ENCODE measurements at regions not wholly inside any gene's neighbourhood (a gene's known extent, or its start where the extent isn't known, plus 50 kb on each side); places are given as distances from the start of the nearest gene placed in this dataset.

DNA sequence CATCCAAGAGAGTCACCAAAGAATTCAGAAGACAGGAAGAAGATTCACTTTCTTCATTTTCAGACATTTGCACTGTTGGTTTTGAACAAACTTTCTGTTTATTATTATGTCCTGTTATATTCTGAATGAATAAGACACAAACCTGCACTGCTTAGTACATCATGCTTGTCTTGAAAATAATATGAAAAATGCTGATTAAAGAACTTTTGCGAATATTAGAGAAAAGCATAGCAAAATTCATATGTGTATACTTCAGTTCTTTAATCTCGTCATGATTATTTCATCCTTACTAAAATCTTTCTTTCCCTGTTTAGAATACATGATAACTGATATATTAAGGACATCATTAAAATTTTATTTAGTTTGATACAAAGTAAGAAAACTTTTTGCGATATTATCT lies 504.1 kb downstream of the POM121L12 start:
- TF ChIP-seq, protein P1, sequence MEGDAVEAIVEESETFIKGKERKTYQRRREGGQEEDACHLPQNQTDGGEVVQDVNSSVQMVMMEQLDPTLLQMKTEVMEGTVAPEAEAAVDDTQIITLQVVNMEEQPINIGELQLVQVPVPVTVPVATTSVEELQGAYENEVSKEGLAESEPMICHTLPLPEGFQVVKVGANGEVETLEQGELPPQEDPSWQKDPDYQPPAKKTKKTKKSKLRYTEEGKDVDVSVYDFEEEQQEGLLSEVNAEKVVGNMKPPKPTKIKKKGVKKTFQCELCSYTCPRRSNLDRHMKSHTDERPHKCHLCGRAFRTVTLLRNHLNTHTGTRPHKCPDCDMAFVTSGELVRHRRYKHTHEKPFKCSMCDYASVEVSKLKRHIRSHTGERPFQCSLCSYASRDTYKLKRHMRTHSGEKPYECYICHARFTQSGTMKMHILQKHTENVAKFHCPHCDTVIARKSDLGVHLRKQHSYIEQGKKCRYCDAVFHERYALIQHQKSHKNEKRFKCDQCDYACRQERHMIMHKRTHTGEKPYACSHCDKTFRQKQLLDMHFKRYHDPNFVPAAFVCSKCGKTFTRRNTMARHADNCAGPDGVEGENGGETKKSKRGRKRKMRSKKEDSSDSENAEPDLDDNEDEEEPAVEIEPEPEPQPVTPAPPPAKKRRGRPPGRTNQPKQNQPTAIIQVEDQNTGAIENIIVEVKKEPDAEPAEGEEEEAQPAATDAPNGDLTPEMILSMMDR (IDR thresholded peaks at IDR 0.05), result no peak
- no peak for TF ChIP-seq POLR2A (IDR thresholded peaks at IDR 0.05)
